Ovary (tissue), 3 donors: ENCODE measurements at regions not wholly inside any gene's neighbourhood (a gene's known extent, or its start where the extent isn't known, plus 50 kb on each side); places are given as distances from the start of the nearest gene placed in this dataset.

Source experiments
- EP300 ChIP-seq: sonication (generic); formaldehyde crosslinking; IDR thresholded peaks from one replicate; pipeline ENCODE4 v1.6.1; 2017; ENCODE audit warnings: antibody characterized with exemption
- POLR2A ChIP-seq: fragments of 450-650 bp; IDR thresholded peaks from one replicate; pipeline ENCODE4 v1.6.1; 2017; ENCODE audit warnings: antibody characterized with exemption, mild to moderate bottlenecking, moderate library complexity
- TF ChIP-seq, protein P1 (sequence below), 3 donors: fragments of 450-650 bp in 2 of 3; fragments of 200-600 bp in 1 of 3; IDR thresholded peaks; one replicate each; pipeline versions ENCODE4 v1.5.1 to v1.8.0; 2016 to 2022; ENCODE audit warnings: antibody characterized with exemption in 3 of 3, mild to moderate bottlenecking in 1 of 3
- donor health status: DM: no; HTN: no; CAD: no.

DNA sequence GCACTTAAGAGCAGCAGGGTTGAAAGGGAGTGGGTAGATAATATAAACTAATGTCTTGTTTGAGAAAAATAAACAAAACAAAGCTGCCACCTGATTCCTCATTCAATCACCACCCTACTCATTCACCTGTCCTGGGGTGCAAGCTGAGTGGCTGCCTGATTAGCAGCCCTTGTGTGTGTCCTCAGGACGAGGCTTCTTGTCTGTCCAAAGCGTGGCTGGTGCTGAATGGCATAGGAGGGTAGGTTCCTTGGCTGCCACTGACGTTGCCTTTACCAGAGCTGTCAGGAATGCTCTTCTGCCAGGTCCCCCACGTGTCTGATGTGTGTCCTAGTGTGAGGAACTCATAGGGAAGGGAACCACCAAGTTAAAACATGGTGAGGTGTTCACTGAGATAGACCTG is 146.6 kb upstream of the SLC24A2 start:
- TF ChIP-seq, protein P1, sequence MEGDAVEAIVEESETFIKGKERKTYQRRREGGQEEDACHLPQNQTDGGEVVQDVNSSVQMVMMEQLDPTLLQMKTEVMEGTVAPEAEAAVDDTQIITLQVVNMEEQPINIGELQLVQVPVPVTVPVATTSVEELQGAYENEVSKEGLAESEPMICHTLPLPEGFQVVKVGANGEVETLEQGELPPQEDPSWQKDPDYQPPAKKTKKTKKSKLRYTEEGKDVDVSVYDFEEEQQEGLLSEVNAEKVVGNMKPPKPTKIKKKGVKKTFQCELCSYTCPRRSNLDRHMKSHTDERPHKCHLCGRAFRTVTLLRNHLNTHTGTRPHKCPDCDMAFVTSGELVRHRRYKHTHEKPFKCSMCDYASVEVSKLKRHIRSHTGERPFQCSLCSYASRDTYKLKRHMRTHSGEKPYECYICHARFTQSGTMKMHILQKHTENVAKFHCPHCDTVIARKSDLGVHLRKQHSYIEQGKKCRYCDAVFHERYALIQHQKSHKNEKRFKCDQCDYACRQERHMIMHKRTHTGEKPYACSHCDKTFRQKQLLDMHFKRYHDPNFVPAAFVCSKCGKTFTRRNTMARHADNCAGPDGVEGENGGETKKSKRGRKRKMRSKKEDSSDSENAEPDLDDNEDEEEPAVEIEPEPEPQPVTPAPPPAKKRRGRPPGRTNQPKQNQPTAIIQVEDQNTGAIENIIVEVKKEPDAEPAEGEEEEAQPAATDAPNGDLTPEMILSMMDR (IDR thresholded peaks at IDR 0.05), result no peak
- TF ChIP-seq POLR2A (no peak), EP300 (no peak)
